Epithelial cell of esophagus (primary cell): ENCODE measurements at regions not wholly inside any gene's neighbourhood (a gene's known extent, or its start where the extent isn't known, plus 50 kb on each side); places are given as distances from the start of the nearest gene placed in this dataset.
"Not testable (repeated sequence)": the region's sequence is repeated elsewhere in the genome, so short reads cannot be mapped to it uniquely, and the experiment has no call there.

ENCODE experiments used
- DNase-seq: peaks from one replicate; pipeline ENCODE4 v3.0.0; 2010; ENCODE audit warnings: low read depth
- H3K4me3 ChIP-seq: 2 replicates; pipeline ENCODE4 v1.5.1; 2011; ENCODE audit warnings: mild to moderate bottlenecking, low read length, control low read depth
- TF ChIP-seq, protein P1 (sequence below): IDR thresholded peaks from 2 replicates; pipeline ENCODE4 v1.5.1; 2011; ENCODE audit warnings: low read depth, mild to moderate bottlenecking, low read length, control low read depth, inconsistent platforms; ENCODE audit not compliant: insufficient read depth; ENCODE audit errors: missing control alignments

DNA sequence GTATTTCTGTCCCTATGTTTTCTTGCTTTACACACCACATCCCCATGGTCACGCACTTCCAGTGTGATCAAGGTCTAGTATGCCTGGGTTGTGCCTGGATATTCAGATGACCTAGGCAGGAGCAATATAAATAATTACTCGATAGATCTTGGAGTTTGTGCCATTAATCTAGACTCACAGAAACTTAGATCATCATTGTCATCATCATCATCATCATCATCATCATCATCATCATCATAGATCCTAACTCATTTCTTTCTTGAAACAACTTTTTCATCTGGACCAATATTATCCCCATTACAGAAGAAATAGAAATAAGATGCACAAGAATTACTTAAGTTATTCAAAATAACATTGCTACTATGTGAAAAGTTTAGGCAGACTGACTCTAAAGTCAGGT is 130.3 kb upstream of the LRRTM4 start:
- no peak for DNase-seq
- no peak overlapping the region for H3K4me3 ChIP-seq
- TF ChIP-seq, protein P1, sequence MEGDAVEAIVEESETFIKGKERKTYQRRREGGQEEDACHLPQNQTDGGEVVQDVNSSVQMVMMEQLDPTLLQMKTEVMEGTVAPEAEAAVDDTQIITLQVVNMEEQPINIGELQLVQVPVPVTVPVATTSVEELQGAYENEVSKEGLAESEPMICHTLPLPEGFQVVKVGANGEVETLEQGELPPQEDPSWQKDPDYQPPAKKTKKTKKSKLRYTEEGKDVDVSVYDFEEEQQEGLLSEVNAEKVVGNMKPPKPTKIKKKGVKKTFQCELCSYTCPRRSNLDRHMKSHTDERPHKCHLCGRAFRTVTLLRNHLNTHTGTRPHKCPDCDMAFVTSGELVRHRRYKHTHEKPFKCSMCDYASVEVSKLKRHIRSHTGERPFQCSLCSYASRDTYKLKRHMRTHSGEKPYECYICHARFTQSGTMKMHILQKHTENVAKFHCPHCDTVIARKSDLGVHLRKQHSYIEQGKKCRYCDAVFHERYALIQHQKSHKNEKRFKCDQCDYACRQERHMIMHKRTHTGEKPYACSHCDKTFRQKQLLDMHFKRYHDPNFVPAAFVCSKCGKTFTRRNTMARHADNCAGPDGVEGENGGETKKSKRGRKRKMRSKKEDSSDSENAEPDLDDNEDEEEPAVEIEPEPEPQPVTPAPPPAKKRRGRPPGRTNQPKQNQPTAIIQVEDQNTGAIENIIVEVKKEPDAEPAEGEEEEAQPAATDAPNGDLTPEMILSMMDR, result no peak

DNA sequence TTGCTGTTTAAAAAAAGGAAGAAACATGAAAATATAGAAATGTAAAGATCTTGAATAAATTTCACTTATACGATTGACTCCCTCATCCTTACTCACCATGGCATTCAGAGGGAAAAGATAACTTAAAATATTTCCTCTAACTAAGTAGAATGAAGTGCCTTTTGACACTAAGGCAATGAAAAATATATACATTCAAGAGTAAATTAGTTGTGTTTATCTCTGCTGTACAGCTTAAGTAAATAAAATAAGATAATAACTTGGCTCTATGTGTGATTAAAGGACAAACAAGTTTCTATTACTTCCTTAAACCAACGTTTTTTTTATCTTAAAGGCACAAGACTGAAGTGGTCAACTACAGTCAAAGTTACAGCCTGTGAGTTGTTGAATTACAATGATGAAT is 142.3 kb upstream of the LRRTM4 start:
- no peak for DNase-seq
- no peak overlapping the region for H3K4me3 ChIP-seq
- TF ChIP-seq, protein P1, result no peak

DNA sequence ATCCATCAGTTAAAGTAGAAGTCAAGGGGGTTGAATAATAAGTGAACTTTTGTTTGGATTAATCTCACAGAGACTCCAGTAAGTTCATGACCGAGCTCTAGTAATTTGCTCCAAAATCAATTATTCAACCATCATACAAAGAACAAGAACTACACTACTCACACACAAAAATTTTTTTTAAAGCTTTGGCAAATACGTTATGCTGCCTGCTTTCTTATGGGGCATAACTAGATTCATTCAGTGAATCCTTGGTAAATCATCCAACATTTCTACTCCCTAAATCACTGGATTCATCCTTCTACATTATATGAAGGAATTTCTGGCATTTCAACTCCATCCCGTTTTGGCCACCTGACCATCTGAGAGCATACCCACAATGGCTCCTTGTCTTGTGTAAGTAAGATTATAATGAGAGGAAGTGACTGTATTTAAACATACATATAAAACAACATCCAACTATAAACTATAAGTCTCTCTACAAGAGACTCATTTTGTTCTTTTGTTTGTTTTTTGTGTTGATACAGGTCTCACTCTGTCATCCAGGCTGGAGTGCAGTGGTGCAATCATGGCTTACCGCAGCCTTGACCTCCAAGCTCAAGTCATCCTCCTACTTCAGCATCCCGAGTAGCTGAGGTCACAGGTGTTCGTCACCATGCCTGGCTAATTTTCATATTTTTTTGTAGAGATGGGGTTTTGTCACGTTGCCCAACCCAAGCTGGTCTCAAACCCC is 144.2 kb upstream of the LRRTM4 start:
- no peak overlapping the region for H3K4me3 ChIP-seq
- no peak for DNase-seq
- TF ChIP-seq, protein P1, result no peak

DNA sequence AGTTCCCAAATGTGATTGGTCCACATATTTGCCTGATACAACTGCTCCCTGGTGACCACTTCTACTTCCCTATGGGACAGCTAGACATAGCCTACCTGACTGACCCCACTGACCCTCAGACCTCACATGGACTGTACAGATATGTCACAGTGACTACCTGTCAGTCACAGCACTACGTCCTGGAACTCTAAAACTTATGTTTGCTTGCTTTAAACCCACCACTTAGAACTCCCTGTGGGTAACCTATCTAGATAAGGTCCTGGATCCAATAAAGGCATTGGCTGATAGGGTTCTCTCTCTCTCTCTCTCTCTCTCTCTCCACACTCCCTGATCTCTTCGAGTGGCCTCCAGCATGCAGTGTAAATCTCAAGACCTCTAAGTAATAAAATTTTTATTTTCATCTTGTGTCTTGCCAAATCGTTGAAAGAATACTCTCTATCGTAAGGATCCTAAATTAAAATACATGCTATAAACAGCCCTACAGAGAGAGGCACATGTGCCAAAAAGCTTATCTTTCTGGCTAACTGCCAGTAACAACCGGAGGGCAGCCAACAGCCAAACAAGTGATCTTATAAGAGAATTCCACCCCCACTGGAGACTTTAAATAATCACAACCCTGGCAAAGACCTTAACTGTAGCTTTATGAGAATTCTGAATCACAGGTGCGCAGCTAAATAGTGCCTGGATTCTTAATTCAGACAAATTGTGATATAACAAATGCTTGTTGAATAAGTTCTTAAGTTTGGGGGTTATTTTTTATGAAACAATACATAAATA is 162.6 kb upstream of the LRRTM4 start:
- DNase-seq, H3K4me3 ChIP-seq: not testable (repeated sequence)

DNA sequence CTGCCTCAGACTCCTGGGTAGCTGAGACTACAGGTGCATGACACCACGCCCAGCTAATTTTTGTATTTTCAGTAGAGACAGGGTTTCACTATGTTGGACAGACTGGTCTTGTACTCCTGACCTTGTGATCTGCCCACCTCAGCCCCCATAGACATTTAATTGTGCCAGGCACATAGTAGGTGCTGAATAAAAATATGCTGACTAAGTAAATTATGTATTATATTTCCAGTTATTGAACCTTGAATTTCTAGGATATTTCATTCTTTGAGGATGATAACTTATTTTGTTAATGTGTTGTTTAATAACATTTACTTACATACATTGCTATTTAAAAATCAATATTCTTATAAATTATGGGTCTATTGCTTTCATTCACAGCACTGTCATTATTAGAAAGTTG is 190.4 kb upstream of the LRRTM4 start:
- no peak overlapping the region for H3K4me3 ChIP-seq
- DNase-seq, result no peak
- TF ChIP-seq, protein P1, result no peak

DNA sequence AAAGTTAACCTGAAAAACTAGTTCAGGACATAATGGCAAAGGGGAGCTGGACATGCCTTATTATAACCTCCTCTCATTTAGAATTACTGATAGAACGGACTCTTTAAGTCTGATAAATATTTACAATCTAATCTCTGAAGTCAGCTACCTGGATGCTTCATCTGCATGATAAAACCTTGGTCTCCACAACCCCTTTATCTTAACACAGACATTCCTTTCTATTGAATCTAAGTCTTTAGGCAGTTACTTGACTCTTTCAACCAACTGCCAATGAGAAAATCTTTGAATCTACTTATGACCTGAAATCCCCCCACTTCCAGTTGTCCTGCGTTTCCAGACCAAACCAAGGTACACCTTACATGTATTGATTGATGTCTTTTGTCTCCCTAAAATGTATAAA is 191.2 kb upstream of the LRRTM4 start:
- no peak overlapping the region for H3K4me3 ChIP-seq
- TF ChIP-seq, protein P1, result no peak
- no peak for DNase-seq

DNA sequence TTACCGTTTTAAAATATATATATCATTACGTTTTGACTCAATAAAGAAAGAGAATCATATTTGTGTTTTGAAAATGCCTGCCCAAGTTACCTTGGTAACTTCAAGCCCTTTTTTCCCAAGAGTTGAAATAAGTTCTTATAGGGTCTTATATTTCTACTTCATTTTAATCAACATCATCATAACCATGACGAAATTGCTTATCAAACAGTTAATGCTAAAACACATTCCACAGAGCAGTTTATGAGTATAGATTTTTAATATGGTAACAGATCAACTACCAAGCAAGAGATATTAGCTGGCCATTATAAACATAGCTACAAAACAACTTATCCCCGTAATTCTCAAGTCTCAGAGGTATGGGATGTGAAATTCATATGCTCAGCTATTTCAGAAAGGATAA is 197.9 kb upstream of the LRRTM4 start:
- H3K4me3 ChIP-seq, result no peak overlapping the region
- TF ChIP-seq, protein P1, result no peak
- DNase-seq, result no peak
